GM19328 (cell line): ENCODE measurements at regions not wholly inside any gene's neighbourhood (a gene's known extent, or its start where the extent isn't known, plus 50 kb on each side); places are given as distances from the start of the nearest gene placed in this dataset.
A peak's percentile ranks its signal among the peaks of the same experiment; 100 is the strongest.

ENCODE experiments used
- ATAC-seq: cut with Tn5 transposase; IDR thresholded peaks from one replicate; pipeline ENCODE4 v1.9.1; 2021; ENCODE audit warnings: mild to moderate bottlenecking, moderate library complexity; ENCODE audit not compliant: unreplicated experiment

DNA sequence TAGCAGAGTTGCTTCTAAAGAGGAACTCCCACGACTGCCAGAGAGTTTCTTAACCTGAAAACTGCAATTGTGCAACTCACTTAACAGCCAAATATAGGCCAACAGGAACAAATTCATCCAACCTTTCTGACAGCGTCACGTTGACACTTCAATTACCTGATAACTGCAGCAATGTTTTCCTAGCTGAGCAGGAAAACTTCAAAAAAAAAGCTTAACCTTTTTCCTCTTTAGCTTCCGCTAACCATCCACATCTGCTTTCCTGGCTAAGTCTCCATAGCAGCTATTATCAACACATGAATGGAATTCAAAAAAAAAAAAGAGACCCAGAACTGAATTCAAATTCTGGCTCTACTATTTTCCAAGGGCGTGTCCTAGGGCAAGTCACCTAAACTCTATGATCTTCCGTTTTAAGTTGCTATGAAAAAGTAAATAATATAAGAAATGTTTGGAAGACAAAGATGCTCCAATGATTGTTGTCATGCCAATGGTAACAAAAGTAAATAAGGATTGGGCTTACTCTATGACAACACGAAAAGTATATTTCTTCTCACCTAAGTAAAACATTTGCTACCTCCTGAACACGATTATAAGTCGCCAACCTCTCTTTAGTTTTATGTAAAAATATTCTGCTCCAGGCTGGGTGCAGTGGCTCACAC is 524.6 kb upstream of the JARID2 start:
- no peak for ATAC-seq

DNA sequence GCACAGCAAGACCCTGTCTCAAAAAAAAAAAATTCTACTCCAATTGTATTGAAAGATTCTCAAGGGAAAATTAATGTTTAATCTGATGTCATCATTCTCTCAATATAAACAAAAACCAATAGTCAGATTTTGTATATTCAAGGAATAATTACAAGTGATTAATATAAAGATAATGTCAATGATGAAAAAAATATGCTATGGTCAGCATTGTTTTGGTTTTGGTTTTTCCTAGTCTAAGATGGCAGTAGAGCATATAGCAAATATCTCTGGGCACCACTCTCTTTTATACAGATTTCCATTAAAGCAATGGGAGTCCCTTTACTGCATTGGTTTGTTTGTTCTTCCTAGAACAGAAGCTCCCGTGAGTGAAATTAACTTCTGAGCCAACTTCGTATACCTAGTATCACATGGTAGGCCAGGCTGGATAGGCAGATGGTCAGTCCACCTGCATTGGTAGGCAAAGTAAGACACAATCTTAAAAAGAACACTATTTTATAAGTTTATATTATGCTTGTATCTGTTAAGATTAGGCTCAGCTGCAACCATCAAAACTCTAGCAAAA is 523.8 kb upstream of the JARID2 start:
- ATAC-seq: no peak

DNA sequence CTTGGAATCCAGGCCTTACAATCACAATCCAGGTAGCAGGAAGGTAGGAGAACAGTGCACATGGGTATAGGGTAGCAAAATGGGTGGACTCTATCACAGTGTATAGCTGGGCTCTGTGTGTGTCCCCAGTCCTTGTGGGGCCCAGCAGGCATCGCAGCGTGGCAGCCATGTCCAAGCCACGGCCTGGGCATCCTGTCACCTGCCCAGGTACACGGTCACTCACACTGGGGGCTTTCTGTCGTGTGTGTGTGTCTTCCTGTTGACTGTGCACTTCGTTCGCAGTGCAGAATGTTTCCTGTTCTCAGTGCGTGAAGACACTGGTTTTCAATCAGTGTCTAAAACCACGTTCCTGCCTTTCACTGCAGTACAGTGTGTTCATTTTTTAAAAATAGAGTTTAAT is 523.2 kb upstream of the JARID2 start:
- ATAC-seq: no peak

DNA sequence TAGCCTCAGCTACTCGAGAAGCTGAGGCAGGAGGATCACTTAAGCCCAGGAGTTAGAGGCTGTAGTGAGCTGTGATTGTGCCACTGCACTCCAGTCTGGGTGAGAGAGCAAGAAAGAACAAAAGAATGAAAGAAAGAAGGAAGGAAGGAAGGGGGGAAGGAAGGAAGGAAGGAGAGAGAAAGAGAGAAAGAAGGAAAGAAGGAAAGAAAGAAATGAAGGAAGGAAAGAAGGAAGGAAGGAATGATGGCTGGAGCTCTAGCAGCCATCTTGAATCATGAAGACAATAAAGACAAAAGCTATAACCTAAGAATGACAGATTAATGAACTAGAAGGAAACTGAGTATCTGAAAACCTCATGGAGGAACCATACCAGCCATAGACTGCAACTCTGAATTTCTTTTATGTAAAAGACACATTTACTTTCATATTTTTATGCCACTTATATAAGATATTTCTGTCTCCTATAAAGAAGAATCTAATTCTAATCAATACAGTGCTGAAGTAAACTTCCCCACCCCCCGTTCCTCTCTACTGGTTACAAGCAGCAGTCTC is 522.3 kb upstream of the JARID2 start:
- no peak for ATAC-seq

DNA sequence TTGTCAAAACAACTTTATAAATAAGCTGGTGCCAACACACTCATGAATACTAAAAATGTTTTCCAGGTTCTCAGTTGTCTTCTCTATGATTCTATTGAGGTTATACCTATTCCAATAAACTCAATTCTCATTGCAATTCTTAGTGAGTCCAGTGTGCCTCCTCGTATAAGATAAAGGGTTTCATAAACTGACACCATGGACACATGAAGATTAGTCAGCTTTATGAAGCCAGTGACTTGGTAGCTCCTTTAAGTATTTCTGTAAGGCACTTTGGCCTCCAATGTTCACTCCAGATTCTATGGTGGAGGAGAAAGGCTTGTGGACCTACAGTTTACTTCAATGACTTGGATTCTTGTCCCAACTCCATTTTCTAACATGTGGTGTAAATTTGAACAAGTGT is 521.3 kb upstream of the JARID2 start:
- ATAC-seq: no peak

DNA sequence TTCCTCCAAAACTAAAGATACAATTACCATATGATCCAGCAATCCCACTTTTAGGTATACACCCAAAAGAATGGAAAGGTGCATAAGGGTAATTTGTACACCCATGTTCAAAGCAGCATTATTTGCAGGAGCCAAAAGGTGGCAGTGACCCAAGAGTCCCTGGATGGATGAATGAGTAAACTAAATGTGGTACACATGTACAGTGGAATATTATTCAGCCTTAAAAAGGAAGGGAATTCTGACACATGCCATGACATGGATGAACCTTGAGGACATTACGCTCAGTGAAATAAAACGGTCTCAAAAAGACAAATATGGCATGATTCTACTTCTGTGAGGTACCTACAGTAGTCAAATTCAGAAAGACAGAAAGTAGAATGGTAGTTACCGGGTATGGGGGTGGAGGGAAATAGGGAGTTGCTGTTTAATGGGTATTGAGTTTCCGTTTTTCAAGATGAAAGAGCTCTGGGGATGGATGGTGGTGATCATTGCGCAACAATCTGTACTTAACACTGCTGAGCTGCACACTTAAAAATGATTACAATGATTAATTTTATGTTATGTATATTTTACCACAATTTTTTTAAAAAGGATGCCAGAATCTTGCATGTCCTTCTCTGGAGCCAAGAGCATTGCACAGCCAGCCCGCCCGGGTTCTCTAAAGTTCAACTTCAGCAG is 518.9 kb upstream of the JARID2 start:
- ATAC-seq: no peak

DNA sequence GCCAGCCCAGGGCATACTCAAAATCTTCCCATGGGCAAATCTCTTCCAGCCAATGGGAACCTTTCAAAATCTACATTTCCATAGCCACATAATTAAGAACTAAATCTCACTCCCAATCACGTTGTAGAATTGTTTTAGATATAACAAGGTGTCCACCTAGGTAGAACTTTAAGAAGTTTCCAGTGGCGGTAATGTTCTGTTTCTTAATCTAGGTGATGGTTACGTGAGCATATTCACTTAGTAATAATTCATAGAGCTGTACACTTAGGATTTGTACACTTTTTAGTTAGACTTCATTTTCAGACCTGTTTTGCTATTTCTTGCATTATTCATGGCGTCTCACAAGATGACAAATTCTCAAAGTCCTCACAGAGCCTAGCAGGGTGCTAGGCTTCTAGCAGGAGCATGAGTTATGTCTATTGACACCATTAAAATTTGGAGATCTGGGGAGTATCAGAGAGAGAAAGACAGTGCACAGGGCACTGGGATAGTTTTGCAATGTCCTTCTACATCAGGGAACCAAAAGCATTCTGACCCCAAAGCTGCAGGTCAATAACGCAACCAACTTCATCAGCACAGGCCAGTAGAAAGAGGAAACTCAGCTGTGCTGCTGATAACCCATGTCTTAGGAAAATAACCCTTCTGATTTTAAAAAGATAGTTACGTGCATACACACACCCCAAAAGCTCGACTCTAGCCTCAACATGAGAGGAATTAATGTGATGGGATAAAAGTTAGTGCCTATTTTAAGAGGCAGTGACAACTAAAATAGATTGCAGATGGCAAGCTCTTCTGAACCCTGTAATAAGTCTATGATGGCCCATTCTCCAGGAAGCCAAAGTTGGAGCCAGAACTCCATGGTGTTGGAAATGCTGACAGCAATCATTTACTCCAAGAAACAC is 518.1 kb upstream of the JARID2 start:
- no peak for ATAC-seq

DNA sequence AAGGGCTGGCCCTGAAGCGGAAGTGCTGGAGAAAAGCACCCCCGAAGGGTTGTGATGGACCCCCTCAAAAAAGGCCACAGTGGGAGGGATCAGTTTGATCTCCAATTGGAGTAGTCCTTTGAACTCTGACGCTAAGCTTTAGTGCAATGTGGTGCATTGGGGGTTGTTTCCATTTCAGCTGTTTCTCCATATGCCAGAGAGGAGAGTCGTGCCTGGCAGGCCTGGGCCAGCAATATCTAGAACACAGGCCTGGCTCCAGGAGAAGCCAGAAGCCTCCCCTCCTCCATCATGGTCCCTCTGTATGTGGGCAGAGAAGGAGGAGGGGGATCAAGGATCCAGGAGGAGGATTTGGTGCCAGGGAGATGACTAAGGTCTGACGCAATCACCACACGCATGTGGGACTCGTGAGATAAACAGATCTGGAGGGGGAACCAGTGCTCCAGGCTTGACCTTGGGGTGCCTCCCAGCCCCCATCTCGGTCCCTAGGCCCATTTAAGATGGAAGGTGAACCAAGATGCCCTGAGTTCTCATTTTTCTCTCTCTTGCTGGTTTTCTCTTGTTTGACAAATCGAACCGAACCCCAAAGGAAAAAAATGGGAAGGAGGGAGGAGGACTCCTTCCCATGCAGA is 517.4 kb upstream of the JARID2 start:
- ATAC-seq: no peak

DNA sequence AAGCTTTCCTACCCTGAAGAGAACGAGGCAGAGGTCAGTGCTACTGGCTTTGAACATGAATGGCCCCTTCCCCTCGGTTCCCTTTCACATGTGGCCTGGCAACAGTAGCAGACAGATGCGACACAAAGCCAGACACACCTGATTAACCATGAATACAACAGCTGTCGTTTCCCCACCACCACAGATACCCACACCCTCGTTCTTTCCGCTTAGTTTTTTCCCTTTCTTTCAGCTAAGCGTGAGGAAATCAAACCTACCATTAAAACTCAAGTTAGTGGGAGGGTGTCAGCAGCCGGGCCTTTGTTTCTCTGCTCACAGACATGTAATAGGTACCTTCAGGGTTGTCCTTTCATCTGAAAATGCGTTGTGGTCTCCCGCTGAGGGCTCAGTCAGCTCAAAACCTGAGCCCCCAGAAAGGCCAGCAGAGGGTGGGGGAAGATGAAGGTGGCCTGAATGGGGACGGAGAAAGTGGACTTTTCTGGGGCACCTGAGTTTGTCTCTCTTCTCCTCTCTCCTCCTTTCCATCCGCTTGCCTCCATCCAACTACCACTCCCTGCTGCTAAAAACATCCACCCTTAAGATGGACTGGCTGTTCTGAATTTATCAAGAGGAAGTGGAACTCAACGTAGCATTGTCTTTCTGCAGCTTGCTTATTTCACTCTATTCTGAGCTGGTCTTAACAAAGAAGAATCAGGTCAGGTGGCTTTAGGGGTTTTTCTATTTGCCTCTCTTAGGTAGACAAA is 516.6 kb upstream of the JARID2 start:
- ATAC-seq: no peak

DNA sequence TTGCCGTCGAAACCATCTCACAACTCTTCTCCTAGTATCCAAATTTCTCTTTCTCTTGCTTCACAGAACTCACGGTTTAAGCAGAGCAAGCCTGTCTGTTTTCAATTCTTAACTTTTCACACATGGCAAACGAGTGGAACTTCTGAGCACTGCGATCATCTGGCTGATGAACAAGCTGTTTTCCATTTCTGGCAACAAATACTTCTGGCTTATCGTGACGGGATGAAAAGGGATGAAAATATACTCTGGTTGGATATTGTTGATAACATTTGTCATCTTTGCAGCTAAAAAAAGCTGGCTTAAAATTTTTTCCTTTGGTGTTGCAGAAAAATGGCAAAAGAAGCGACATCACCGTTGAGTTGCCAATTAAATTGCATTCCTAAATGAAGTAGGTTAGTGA is 515.2 kb upstream of the JARID2 start:
- ATAC-seq: no peak

DNA sequence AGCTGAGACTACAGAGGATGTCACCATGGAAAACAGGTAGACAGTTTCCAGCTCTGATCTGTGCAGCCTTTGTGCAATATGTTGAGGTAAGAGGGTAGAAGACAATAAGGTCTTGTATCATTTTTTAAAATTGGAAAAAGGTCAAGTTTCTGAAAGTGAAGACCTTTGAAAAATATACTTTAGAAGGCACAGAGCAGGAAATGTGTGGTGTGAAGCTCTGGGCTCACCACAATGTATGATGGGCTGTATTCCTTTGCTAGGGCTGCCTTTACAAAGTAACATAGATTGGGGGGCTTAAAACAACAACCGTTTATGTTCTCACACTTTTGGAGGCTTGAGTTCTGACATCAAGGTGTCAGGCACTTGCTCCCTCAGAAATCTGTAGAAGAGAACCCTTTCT is 514.3 kb upstream of the JARID2 start:
- no peak for ATAC-seq

DNA sequence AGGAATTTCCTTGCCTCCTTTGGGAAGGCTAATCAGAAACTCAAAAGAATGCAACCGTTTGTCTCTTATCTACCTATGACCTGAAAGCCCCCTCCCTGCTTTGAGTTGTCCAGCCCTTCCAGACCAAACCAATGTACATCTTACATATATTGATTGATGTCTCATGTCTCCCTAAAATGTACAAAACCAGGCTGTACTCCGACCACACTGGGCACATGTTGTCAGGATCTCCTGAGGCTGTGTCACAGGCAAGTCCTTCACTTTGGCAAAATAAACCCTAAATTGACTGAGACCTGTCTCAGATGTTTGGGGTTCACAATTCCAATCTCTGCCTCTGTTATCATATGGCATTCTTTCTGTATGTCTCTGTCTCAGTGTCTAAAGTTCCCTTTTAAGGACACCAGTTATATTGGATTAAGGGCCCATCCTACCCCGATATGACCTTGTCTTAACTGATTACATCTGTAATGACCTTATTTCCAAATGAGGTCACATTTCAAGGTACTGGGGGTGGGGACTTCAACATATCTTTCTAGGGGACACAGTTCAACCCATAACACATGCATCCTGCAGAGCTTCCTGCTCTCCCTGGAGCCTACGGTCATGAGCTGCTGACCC is 513.5 kb upstream of the JARID2 start:
- no peak for ATAC-seq

DNA sequence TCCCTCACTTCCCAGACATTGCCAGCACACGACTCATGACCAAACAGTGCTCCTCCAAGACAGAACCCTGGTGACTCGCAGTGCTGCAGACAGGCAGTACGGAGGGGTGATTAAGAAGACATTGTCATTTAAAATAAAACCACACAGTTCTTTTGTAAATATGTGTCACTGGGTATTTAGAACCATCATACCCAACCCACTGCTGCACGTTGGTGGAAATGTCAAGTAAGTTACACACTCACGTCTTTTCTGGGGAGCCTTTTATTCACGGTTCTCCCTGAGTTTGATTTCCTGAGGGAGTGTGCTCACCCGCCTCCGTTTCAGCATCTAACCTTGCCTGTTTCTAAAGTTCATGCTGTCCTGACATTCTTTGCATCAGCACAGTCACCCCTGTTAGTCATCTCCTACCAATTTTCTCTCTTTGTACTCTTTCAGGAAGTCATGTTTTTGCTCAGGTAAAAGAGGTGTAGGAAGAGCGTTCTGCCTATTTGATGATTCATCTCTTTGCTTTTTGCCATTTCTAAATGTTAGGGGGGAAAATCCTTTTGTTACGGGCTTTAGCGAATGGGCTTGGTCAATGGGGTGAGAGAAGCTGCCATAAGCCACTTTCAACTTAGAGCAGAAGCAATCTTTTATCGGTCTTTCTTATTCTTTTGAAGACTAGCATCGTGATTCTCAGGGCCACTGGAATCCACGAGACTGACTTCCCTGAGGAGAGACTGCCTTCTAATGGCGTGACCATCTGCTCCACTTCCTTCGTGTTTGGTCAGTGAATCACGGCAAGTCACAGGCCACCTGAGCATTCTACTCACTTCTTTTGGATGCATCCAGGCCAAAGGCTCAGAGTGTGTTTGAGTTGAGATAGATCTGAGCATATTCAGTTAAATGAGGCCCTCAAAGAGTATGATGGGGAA is 512.8 kb upstream of the JARID2 start:
- no peak for ATAC-seq

DNA sequence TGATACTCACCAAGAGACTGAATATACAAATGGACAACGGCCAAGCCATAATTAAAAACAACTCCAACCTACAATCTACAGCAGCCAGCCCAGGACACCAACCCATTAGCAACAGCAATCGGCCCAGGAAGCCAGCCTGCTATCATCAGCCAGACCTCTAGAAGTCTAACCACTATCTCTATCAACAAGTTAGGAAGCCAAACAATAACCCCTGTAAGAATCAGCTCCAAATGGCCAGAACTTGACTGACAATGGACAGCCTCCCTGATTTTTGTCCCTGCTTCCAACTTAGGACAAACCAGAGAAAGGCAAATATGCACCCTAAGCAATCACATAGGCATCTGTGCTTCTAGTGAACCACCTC is 511.8 kb upstream of the JARID2 start:
- ATAC-seq: no peak

DNA sequence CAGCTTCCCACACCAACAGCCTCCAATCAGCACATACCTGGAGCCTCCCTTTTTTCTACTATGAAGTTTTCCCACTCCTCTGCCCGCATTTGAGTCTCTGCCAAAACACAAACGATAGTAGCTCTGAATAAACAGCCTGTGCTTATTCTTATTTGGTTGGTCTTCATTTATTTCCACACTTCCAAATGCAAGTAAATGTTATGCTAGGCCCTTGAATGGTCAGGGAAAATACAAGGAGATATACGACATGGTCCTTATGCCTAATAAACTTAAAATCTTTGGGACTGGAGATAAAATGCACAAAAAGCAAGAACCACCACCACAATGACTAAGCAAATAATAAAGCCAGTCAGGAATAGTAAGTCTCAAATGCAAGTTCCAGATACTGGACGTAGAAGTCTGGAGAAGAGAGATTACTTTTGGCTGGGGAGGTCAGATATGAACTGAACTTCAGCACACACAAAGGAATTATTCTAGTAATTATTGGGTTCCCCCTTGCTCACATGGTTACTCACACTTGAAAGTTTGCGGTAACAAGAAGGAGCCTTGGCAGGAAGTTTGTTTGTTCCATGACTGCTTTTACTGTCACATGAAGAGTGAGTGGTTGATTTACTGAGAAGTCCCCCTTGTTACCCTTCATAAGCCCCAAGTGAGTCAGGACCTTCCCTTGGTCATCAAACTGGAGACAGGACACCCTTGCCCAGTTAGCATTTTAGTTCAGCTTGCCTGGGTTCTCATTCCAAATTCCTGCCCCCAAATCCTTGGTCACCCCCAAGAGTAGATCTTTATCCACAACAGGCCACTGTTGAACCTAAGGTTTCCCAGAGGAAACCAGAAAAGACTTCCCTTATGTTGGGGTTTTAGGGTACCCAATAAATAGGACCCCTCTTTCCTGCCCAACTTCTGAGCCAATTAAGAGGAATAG is 511.2 kb upstream of the JARID2 start:
- peak; percentile 73 for ATAC-seq

DNA sequence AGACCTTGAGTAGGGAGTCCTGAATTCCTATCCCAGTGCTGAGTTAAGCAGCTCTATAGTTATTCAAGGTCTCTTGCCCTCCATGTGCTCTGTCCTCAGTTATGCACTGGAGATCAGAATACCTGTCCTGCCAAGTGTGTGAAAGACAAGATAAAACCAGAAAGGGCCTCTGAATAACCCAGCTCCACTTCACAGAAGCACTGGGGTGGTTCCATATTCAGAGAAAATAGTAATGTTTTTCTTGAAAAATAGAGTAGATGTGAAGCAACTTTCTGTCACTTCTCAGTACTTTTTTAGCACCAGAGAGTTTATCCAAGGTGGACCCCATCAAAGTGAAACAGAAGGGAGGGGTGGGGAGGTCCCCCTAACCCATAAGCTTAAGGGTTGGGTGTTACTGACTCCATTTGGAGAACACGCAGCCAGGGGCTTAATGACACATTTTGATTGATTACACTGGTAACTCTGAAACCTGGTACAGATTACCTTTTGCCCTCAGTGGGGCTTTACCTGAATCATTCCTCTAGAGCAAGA is 509.8 kb upstream of the JARID2 start:
- no peak for ATAC-seq

DNA sequence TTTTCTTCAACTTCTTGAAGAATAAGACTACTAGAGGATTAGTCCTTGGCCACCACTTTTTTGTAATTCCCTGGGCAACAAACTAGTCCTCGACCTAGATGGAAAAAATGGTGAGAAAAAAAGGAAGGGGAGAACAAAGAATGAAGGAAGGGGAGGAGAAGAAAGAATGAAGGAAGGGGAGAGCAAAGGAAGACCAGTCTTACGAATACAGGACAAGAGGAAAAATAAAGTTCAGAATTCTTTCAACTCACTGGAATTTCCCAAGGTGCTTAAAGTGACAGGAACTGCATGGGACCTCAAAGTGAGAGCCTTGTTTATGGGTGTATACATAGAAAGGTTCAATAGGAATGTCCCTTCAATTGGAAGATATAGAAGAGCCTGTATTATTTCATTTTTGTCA is 509.3 kb upstream of the JARID2 start:
- no peak for ATAC-seq
